GM21367 (cell line): ENCODE measurements at regions not wholly inside any gene's neighbourhood (a gene's known extent, or its start where the extent isn't known, plus 50 kb on each side); places are given as distances from the start of the nearest gene placed in this dataset.

Source experiments
- ATAC-seq: cut with Tn5 transposase; IDR thresholded peaks from one replicate; pipeline ENCODE4 v1.9.1; 2021; ENCODE audit not compliant: unreplicated experiment

DNA sequence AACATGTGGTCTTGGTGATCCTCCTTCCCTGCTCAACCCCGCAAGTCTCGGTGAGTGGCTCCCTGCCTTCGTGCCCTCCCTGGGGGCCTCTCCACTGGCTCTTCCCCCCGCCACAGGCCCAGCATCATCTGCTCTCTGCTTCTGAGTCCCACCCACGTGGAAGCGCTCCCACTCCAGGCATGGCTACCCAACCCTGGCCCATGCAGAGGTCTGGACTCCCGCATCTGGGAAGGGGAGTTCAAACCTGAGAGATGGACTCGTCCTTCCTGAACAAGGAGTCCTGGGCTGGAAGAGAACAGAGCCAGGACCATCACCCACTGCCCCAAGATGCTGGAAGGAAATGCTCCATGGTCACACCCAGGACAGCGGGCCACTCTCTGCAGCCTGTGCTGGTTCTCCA is 90.8 kb downstream of the DHCR7 start:
- no peak for ATAC-seq

DNA sequence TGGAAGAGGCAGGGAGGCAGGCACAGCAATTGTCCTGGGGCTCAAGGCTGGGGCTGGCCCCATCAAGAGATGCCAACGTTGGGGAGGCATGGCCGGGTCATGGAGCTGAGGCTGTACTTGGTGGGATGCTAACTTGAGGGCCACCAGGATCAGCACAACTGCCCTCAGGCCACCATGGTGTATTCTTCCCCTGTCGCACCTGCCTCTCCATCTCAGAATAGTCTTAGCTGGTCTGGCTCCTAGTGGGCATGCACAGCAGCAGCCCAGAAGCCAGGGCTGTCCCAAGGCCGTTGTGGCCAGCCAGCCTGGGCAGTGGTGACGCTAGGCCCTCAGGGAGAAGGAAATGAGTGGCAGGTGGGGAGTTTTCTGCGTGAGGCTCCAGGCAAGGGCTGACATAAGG is 91.3 kb downstream of the DHCR7 start:
- ATAC-seq: no peak

DNA sequence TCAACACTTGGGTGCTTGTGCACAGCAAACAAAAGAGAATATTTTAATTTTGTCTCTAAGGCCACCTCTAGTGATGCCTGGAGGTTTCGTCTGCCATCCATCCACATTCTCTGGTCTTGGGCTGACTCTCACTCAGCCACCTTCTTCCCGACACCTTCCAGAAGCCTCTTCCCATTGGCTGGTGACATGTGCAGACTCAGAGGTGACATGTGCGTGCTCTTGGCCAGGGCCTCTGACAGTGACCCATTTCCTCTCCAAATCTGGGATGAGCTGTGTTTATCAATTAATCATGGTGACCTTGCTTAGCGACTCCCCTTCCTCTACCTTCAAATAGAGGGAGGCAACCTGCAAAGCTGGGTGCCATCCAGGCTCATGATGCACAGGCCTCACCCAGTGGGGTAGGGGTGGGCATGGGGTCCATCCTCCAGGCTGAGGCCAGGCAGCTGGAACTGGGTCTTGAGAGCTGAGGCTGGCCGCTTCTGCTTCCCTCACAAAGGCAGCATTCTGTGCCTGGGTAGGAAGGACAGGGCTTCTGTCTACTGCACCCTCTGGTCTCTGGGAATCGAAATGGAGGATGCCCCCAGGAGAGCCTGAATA is 91.8 kb downstream of the DHCR7 start:
- no peak for ATAC-seq

DNA sequence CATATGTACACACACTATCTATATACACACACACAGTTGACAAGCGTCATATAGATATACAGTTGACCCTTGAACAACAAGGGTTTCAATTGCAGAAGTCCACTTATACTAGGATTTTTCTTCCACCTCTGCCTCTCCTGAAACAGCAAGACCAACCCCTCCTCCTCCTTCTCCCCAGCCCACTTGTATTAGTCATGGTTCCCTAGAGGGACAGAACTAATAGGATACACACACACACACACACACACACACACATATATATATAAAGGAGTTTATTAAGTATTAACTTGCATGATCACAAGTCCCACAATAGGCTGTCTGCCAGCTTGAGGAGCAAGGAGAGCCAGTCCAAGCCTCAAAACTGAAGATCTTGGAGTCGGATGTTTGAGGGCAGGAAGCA is 92.9 kb downstream of the DHCR7 start:
- ATAC-seq: no peak

DNA sequence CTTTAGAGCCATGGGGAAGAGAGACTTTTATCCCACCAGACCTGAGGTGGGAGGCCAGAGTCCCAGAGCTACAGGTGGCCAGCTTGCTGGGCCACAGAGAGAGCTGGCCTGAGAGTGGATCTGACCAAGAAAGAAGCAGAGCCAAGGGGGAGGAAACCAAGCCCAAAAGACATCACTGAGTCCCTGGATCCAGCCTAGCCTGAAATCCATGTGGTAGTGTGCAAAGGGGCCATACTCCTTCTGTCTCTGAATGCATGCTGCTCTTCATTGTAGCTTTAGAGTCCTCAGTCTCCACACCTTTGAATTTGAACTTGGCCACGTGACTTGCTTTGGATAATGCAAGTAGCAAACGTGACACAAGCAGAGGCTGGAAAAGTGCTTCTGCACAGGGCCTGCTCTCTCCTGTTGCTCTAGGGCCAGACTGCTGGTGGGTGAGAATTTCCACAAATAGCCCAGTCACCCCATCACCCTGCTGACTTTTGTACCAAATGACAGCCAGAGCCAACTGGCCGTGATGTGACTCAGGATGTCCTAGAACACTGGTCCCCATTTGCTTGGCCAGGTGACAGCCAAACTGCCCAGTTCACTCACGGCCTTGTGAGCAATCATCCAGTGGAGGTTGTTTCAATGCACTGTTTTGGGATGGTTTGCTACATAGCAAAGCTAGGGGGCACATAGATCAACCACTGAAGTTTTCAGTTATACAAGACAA is 93.6 kb downstream of the DHCR7 start:
- ATAC-seq: no peak

DNA sequence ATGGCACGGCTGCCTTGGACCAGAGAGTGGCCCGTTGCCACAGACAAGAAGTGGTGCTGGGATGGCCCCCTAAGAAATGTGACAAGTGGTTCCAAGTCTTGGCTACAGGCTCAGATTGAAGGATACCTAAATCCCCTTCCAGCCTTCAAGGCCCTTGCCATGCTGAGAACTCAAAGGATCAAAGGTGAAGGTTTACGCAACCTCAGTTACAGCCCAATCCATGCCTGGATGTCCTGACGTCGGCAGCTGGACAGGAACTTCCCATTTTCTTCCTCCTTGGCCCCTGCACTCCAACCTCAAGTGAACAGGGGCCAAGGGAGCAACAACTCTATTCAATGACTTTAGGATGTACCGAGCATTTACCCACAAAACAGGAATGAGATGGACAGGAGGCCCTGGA is 95.4 kb downstream of the DHCR7 start:
- ATAC-seq: no peak

DNA sequence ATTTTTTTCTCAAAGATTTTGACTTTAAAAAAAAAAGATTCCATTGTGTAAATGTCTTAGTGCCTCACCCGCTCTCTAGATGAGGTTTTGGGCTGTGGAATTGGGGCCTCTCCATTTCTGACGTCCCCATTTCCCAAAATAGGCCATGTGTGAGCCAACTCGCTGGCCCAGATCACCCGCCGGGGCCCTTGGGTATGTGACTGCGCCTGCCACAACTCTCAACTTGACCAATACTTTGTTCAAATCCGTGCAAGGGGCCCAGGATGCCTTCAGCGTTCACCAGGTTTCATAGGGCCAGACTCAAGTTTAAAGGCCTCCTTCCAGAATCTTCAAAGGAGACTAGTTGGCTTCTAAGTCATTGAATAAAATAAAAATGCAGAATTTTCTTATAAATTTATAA is 96.0 kb downstream of the DHCR7 start:
- ATAC-seq: no peak

DNA sequence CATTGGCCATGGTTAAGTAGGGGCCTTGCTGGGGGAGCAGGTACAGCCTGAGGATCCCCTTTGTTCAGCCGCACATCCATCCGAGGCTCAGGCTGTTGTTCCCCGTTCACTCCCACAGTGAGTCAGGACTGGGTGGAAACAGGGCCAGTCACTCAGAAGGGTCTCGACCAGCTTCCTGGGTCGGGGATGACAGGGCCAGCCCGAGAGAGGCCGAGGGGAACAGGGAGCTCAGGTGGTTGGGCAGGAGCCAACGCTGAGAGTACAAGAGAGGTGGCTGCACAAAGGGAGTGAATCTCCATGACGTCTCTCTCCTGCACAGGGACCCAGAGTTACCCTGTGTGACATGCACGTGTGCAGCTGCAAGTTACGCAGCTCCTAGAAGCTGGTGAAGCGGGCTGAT is 97.2 kb upstream of the SHANK2 start:
- ATAC-seq: no peak

DNA sequence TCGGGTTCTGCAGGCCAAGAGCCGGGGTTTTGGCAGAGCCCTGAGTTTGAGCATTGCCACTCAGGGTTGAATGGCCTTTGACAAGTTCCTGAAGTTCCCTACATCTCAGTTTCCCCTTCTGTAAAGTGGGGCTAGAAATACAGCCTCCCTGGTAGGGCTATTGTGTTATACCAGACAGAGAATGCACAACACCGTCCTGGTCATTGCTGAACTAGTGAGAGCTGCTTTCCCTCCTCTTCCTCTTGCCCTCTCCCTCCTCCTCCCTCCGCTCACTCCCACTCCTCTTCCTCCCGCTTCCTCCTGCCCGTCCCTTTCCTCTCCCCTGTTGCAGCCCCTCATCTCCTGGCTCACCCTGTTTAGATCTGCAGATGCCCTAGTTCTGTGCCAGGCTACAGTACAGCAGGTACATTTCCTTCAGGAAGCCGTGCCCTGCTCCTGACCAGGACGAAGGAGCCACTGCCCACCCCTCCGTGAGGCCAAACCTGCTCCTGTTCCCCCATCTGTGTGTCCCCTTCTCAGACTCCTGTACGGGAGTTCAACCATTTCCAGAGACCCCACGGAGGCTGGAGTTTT is 91.5 kb upstream of the SHANK2 start:
- no peak for ATAC-seq

DNA sequence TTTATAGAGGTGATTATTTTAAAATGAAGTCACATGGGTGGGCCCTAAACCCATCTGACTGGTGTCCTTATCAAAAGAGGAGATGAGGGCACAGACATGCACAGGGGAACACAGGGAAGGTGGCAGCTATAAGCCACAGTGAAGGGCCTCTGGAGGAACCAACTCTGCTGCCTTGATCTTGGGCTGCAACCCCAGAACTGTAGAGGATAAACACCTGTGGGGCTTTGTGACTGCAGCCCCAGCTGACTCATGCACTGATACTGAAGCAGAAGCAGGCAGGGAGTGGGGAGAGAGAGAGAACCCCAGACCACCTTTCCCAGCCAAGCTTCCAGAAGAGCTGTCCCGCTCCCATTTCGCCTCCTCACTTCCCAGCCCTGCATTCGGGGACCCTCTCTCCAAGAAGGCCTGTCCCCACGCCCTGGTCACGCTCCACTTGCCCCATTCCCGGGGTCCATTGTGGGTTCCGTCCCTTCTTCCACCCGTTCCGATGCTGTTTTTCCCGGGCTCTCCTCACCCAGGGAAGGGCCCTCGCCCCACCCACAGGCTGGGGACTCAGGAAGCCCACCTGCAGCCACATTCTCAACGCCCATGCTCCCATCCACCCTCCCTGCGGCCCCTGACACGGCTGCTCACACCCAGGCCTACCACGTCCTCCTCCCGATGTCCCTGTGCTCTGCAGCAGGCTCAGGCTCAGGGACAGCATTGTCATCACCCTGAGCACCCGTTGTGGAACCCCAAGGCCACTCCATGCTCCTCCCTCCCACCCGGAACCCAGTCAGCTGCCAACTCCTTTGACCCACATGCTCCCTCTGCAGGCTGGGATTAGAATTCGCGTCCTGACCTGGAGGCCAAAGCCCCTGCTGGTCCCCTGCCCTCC is 90.8 kb upstream of the SHANK2 start:
- no peak for ATAC-seq

DNA sequence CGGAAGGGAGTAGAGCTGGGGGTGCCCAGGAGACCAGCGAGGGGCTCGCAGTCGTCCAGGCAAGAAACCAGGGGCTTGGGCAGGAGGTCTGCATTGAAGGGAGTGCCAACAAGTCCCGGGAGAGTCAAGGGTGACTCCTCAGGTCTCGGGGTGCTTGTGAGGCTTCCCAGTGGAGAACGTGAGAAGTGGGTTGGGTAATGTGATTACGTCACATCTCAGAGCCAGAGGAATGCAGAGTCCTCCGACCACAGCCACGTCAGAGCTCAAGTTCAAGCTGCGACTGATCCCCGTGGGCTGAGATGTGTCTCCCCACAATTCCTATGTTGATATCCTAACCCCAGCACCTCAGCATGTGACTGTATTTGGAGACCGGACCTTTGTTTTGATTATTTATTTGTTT is 89.7 kb upstream of the SHANK2 start:
- no peak for ATAC-seq

DNA sequence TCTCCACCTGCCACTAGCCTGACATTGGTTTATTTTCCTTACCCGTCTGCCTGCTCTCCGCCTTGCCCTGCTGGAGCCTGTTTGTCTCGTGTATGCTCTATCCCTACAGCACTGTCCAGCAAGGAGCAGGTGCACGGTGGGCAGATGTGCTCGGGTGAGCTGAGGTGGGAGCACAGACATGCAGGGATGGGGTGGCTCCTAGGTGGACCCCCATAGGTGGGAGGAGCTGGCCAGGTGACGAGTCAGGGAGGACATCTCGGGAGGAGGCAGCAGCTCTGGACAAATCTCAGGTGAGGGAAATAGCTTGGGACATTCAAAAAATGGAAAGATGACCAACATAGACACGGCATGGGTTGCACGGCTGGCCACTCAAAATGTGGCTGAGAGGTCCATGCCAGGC is 89.2 kb upstream of the SHANK2 start:
- ATAC-seq: no peak

DNA sequence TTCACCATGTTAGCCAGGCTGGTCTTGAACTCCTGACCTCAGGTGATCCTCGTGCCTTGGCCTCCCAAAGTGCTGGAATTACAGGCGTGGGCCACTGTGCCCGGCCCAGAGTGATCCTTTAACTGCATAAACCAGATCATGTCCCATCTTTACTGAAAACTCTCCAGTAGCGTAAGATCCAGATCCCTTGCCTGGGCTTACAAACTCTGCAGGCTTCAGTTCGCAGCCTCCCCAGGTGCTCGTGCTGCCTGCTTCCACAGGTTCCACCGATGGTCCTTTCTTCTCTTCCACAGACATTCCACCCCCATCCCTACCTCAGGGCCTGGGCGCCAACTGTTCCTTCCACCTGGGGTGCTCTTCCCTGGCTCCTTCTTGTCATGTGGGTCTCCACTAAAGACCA is 88.8 kb upstream of the SHANK2 start:
- no peak for ATAC-seq

DNA sequence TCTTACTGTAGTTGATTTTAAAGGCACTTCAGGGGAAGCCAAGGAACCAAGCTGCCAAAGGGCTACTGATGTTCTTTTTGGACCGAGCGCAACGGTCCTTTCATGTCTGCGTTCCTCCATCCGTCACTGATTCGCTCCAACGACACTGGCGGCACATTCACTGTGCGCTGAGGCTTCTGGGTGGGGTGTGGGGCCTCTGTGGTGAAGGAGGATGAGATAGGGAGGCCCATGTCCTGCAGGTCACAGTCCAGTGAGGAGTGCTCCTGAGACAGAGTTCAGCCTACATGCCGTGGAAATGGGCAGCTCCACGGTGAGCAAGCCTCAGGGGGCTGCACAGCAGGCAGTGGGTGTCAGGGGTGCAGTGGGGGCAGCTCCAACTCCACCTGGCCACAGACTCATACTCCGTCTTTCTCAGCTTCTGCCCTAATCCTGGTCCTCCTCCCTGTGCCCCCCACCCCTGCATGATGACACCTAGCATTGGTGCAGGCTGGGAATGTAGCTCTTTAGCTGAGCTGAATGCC is 87.8 kb upstream of the SHANK2 start:
- no peak for ATAC-seq

DNA sequence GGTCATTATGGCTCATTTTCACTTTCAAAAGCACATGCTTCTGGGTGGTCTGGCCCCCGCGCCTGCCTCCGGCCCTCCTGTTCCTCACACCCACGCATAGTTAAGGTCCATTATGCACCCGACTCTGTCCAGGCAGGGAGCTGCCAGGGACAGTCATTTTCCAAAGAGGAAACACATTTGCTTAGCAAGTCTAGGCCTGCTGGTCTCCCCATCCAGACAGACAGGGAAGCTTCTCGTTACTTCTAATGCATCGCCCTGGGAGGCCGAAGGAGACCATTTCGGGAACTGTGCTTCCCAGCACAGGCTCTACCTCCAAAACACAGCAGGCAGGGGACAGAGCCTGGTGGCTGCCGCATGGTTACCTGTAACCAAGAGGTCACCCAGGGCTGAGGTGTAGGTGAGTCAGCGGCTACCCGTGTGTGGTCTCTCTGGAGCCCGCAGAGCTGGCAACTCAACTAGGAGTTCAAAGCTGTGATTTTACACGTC is 87.1 kb upstream of the SHANK2 start:
- no peak for ATAC-seq

DNA sequence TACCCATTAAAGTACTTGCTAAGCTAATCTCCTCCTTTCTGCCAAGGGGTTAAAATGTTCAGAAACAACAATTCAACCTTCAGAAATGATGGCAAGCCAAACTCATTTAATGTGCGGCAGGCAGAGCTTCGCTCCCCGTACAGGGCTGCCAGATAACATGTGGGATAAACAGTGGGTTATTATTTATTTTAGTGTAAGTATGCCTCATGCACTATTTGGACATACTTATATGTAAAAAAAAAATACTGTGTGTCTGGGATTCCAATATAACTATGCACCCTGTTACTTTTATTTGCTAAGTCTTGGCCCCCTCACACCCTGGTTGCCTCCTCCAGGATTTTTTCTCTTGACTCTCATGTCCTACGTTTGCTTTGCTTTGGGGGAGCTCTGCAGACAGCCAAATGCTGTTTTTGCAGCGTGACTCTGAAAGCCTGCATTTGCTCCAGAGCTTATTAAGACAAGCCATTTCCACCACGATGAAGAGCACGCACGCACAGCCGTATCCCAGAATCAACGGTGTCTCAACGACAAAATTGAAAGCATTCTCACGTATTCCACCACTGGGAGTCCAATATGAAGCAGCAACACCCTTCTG is 86.5 kb upstream of the SHANK2 start:
- ATAC-seq: no peak

DNA sequence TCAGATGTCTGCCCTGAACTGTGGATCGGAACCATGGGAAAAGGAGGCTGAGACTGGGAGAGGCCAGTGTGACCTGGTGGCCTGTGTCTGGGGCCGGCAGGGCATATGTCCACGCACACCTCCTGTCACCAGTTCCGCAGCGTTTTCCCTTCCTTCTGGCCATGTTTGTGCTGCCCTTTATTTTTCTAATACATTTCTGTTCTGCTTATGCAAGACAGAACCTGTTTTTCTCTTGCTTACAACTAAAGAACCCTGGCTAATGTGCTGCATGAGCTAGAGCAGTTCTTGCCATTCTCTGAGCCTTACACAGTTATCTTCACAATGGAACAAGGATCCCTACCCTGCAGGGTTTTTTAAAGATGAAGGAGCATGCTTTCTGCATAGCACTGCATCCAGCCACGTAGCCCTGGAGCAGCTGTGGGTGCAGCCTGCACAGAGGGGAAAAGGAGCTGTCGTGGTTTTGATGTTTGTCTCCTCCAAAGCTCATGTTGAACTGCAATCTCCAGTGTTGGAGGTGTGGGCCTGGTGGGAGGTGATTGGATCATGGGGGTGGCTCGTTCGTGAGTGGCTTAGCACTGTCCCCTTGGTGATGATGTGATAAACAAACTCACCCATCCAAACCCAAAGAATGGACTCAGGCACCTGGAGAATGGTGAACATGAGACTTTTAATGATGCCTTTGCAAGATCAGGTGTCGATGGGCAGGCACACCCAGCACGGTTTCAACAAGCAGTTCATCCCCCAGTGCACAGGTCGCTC is 84.8 kb upstream of the SHANK2 start:
- no peak for ATAC-seq

DNA sequence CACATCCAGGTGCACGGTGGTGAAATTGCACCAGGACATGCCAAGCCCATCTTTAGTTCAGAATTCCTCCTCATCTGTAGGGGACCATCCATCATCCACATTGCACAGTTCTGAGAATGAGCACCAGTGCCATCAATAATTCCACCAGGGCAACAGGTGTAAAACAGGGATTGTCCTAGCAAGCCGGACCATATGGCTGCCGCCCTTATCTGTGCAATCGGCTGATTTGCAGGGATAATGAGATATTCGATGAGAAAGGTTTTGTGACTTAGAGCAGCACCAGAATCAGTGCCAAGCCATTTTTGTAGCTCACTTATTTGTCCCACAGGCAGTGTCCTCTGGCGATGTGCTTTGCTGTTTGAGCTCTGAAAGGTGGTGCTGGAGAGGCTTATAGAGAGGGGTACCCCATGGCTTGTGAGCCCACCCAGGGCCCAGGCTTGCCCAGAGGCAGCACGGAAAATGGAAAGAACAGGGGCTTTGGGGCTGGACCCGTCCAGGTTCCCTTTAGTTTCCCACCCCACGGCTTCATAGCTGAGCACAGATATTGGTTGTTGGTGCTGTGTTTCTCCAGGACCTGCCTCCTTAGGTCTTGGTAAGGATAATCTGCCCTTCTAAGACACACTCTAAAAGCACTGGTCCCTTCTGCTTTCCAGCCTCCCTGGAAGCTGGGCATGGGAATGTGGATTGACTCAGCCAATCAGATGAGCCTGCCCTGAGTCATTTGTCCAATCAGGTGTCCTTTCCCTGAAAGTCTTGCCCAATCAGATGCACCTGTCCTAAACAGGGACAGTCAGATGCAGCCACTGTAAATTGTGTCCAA is 84.0 kb upstream of the SHANK2 start:
- no peak for ATAC-seq

DNA sequence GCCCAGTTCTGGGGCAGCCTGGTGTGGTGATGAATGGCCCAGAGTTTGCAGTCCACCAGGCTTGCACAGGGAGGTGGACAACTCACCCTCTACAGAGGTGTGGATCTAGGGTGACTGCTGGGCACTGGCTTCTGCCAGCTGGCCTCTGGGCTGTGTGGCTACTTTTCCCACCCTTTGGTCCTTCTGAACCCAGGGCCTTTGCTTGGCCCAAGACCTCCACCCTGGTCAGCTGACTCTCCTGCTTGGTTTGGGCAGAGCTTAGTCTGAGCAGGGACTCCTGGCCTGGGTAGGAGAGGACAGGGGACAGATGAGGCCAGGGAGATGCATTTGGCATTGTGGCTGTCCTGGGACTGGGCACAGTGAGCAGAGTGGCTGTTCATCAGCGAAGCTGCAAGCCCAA is 83.0 kb upstream of the SHANK2 start:
- ATAC-seq: no peak
